GM12864 (cell line): ENCODE measurements at regions not wholly inside any gene's neighbourhood (a gene's known extent, or its start where the extent isn't known, plus 50 kb on each side); places are given as distances from the start of the nearest gene placed in this dataset.

Experiments used
- DNase-seq: peaks from one replicate; pipeline ENCODE4 v3.0.0-alpha.2; 2011; ENCODE audit warnings: low read depth
- H3K4me3 ChIP-seq: 2 replicates; pipeline ENCODE4 v1.5.1; 2011; ENCODE audit warnings: mild to moderate bottlenecking, low read depth, low read length, control low read depth
- TF ChIP-seq, protein P1 (sequence below): IDR thresholded peaks from 2 replicates; pipeline ENCODE4 v1.5.1; 2011; ENCODE audit warnings: low read depth, mild to moderate bottlenecking, moderate library complexity, low read length, control low read depth, inconsistent platforms; ENCODE audit errors: missing control alignments

DNA sequence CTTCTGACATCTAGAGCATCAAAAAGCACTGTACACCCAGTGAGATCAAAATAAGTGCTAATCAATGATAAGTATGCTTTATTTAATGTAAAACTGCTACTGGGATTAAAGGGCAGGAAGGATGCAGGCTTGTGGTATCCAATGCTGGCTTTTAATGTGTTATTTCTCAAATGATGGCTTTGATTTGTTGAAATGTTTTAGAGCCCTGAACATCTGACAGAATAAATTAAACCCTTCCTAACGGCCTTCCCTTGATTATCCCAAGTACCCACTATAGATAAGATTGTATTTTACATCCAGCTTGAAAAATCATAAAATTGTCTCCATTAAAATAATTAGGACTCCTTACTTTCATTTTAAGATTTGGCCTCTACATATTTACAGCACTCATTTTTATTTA, 382.9 kb downstream of the HNRNPD start:
- no peak for DNase-seq
- TF ChIP-seq, protein P1, sequence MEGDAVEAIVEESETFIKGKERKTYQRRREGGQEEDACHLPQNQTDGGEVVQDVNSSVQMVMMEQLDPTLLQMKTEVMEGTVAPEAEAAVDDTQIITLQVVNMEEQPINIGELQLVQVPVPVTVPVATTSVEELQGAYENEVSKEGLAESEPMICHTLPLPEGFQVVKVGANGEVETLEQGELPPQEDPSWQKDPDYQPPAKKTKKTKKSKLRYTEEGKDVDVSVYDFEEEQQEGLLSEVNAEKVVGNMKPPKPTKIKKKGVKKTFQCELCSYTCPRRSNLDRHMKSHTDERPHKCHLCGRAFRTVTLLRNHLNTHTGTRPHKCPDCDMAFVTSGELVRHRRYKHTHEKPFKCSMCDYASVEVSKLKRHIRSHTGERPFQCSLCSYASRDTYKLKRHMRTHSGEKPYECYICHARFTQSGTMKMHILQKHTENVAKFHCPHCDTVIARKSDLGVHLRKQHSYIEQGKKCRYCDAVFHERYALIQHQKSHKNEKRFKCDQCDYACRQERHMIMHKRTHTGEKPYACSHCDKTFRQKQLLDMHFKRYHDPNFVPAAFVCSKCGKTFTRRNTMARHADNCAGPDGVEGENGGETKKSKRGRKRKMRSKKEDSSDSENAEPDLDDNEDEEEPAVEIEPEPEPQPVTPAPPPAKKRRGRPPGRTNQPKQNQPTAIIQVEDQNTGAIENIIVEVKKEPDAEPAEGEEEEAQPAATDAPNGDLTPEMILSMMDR, result no peak
- H3K4me3 ChIP-seq, result no peak overlapping the region

DNA sequence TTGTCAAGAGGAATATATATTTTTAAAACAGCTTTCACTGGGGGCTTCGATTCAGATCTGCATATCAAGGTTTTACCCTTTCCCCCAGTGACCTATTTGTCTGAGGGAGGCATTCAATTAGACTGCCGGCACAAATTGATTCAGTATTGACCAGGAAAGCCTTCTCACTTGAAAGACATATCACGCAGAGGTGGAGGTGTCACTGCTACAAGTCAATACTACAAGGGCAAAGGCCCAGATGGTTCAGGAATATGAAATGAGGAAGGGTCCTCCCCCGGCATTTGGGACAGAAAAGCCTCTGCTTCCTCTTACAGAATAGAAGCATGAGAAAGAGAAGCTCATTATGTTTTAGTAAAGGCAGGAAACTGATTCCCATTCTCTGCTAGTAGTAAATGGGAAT, 383.6 kb downstream of the HNRNPD start:
- TF ChIP-seq, protein P1, result no peak
- DNase-seq, result no peak
- H3K4me3 ChIP-seq, result no peak overlapping the region

DNA sequence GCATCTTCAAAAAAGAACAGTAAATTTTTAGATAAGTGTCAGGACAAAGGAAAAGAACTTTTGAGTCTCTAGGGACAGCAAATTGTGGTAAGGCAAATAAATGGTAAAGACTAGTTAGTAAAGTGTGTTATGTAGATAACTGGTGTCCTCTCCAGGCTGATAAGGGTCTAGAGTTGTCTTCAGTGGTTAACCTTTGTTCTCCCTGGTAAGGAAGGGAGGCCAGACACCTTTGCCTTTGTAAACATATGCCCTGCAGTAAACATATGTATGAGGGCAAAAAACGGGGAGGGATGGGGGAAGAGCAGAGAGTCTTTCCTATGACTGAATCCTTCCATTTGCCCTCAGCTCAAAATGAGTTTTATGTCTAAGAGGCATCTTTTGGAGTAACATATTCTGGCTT, 384.6 kb downstream of the HNRNPD start:
- DNase-seq, result no peak
- H3K4me3 ChIP-seq, result no peak overlapping the region
- TF ChIP-seq, protein P1, result no peak

DNA sequence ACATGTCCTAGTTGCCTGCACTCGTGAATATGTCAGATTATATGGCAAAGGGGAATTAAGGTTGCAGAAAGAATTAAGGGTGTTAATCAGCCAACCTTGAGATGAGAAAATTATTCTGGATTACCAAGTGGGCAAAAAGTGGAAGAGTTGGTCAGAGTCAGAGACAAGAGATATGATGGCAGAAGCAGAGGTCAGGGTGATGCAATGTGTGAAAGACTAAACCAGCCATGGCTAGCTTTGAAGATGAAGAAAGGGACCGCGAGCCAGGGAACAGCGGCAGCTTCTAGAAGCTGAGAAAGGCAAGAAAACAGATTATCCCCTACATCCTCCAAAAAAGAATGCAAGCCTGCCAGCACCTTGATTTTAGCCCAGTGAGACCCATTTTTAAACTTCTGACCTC, 385.6 kb downstream of the HNRNPD start:
- TF ChIP-seq, protein P1, result no peak
- DNase-seq, result no peak
- no peak overlapping the region for H3K4me3 ChIP-seq

DNA sequence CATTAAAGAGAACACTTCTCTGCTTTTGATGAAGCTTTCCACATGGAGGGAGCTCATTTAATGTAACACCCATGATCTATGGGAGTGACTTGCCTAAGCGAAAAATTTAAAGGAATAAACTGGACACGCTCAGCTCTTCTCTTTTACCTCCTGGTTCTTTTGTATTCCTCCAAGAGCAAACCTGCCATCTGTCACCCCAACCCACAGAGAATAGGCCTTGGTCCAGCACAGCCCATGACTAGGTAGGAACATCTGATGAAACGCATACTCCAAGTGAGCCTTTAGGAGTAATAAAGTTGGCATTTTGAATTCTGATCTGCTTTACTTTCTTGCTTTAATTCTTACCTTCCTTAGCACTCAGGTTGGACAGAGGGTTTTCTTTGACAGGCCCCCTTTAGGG, 389.0 kb downstream of the HNRNPD start:
- no peak overlapping the region for H3K4me3 ChIP-seq
- DNase-seq, result no peak
- TF ChIP-seq, protein P1, result no peak

DNA sequence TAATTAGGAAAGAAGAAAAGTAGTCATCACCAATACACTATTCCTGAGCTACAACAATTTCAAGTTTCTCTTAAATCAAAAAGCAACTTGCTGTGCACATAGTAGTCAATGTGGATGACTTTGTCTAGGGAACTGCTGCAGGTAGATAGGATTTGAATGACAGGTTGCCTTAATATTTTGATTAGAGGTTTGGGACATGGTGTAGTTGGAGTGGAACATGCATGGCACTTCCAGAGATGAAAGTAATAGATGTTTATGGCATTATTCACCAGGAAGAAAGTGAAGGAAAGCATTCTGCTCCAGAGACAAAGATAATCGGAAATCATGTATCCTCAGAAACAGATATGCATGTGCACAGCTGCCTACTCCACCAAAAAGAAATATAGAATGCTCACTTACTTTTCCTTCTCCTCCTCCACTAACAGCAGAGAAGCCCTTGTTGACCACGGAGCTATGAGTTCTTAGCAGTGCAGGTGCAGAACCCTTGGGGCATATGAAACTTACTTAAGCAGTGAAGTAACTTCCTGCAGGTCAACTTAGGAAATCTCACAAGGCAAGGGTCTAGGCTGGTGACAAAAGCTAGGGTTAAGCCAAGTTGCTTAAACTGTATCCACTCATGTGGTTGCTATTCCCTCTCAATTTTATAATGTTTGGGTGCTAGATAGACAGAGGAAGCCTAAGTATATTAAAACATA, 390.8 kb downstream of the HNRNPD start:
- no peak for DNase-seq

DNA sequence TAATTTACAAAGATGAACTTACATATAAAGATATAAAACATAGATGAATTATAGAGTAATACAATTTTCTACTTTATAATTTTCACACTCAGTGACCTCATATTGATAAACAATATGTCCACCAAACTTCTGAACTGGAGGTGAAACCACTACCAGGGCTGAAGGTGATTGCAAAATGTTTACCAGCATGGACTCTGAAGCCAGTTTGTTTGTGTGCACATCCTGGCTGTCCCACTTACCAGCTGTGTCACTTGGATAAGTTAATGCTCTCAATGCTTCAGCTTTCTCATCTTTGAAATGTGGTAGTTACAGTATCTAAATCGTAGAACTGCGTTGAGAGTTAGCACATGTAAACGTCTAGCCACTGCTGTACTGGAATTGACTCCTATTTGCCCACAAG, 392.6 kb downstream of the HNRNPD start:
- TF ChIP-seq, protein P1, result no peak
- DNase-seq, result no peak
- no peak overlapping the region for H3K4me3 ChIP-seq

More for the DNA sequence above, 390.8 kb downstream of the HNRNPD start:
- TF ChIP-seq, protein P1, result no peak
- H3K4me3 ChIP-seq, result no peak overlapping the region
